ENCODE measurements at regions not wholly inside any gene's neighbourhood (a gene's known extent, or its start where the extent isn't known, plus 50 kb on each side); places are given as distances from the start of the nearest gene placed in this dataset.

- H3K36me3 ChIP-seq (ENCODE audit: control insufficient read depth, insufficient read depth, low read length): no peaks in the 10 kb centered on the region
- H3K27me3 ChIP-seq (ENCODE audit: control insufficient read depth, insufficient read depth, low read length): no peaks in the 10 kb centered on the region
- peak; percentile 54 for DNase-seq (ENCODE audit: low read depth)
- no peak for FAIRE-seq
- no peak overlapping the region for H3K4me3 ChIP-seq (ENCODE audit: low read depth, low read length)
- peak; percentile 46 for TF ChIP-seq CTCF (IDR thresholded peaks at IDR 0.05; ENCODE audit: insufficient read depth, low read length, severe bottlenecking)
Observed at GRCh38 chr9:87324613-87325194, 173.0 kb upstream of the DAPK1 start.

- H3K4me3 ChIP-seq (ENCODE audit: low read depth, low read length): no peak overlapping the region
- no peak for TF ChIP-seq CTCF (IDR thresholded peaks at IDR 0.05; ENCODE audit: insufficient read depth, low read length, severe bottlenecking)
- H3K36me3 ChIP-seq (ENCODE audit: control insufficient read depth, insufficient read depth, low read length): no peaks in the 10 kb centered on the region
- DNase-seq (ENCODE audit: low read depth) (peak; percentile 60), FAIRE-seq (no peak)
- H3K27me3 ChIP-seq (ENCODE audit: control insufficient read depth, insufficient read depth, low read length): no peaks in the 10 kb centered on the region
Observed at GRCh38 chr9:87327575-87328125, 170.0 kb upstream of the DAPK1 start.

- DNase-seq (ENCODE audit: low read depth) (no peak), FAIRE-seq (no peak)
- H3K4me3 ChIP-seq (ENCODE audit: low read depth, low read length): no peak overlapping the region
- H3K27me3 ChIP-seq (ENCODE audit: control insufficient read depth, insufficient read depth, low read length): no peaks in the 10 kb centered on the region
- H3K36me3 ChIP-seq (ENCODE audit: control insufficient read depth, insufficient read depth, low read length): no peaks in the 10 kb centered on the region
- no peak for TF ChIP-seq CTCF (IDR thresholded peaks at IDR 0.05; ENCODE audit: insufficient read depth, low read length, severe bottlenecking)
Observed at GRCh38 chr9:87333802-87334201, 163.9 kb upstream of the DAPK1 start.

GRCh38 chr9:87334366-87334765 lies 163.3 kb upstream of the DAPK1 start:
- H3K36me3 ChIP-seq (ENCODE audit: control insufficient read depth, insufficient read depth, low read length): no peaks in the 10 kb centered on the region

GRCh38 chr9:87336407-87336806 lies 161.3 kb upstream of the DAPK1 start:
- Histone ChIP-seq H3K4me3 (ENCODE audit: low read depth, low read length) (no peak overlapping the region), H3K27me3 (ENCODE audit: control insufficient read depth, insufficient read depth, low read length) (no peaks in the 10 kb centered on the region), H3K36me3 (ENCODE audit: control insufficient read depth, insufficient read depth, low read length) (no peaks in the 10 kb centered on the region)
- no peak for TF ChIP-seq CTCF (IDR thresholded peaks at IDR 0.05; ENCODE audit: insufficient read depth, low read length, severe bottlenecking)
- no peak for FAIRE-seq
- no peak for DNase-seq (ENCODE audit: low read depth)

More at GRCh38 chr9:87334366-87334765, 163.3 kb upstream of the DAPK1 start:
- DNase-seq (ENCODE audit: low read depth): no peak
- no peak for TF ChIP-seq CTCF (IDR thresholded peaks at IDR 0.05; ENCODE audit: insufficient read depth, low read length, severe bottlenecking)
- FAIRE-seq: no peak
- Histone ChIP-seq H3K27me3 (ENCODE audit: control insufficient read depth, insufficient read depth, low read length) (no peaks in the 10 kb centered on the region), H3K4me3 (ENCODE audit: low read depth, low read length) (no peak overlapping the region)

GRCh38 chr9:87336914-87337333 lies 160.7 kb upstream of the DAPK1 start:
- no peaks in the 10 kb centered on the region for H3K36me3 ChIP-seq (ENCODE audit: control insufficient read depth, insufficient read depth, low read length)
- peak; percentile 49 for TF ChIP-seq CTCF (IDR thresholded peaks at IDR 0.05; ENCODE audit: insufficient read depth, low read length, severe bottlenecking)
- FAIRE-seq: no peak
- H3K27me3 ChIP-seq (ENCODE audit: control insufficient read depth, insufficient read depth, low read length): no peaks in the 10 kb centered on the region
- H3K4me3 ChIP-seq (ENCODE audit: low read depth, low read length): no peak overlapping the region
- peak; percentile 68 for DNase-seq (ENCODE audit: low read depth)
